ENCODE measurements at regions not wholly inside any gene's neighbourhood (a gene's known extent, or its start where the extent isn't known, plus 50 kb on each side); places are given as distances from the start of the nearest gene placed in this dataset.

DNA sequence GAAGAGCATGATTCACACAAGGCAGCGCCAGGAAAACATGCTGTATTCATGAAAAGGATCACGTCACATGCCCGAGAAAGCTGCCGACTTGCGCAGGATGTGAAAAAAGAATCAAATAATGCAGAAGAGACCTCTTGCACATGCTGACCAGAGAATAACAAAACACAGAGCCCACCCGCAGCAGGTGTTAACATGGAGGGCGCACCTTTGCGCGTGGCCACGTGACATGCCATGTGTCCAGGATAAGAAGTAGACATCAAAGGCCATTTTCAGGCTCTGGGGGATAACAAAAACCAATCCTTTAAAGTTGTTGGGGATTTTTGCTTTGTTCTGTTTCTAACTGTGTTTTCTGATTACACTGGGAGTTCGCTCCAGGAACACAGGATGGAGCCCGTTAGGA is 1332.8 kb downstream of the ZPLD1 start:
- TF ChIP-seq POLR2A (IDR thresholded peaks at IDR 0.05; ENCODE audit: low read length): no peak
- no peak for TF ChIP-seq GATA1 (IDR thresholded peaks at IDR 0.05; ENCODE audit: low read depth, low read length)
- DNase-seq: no peak

DNA sequence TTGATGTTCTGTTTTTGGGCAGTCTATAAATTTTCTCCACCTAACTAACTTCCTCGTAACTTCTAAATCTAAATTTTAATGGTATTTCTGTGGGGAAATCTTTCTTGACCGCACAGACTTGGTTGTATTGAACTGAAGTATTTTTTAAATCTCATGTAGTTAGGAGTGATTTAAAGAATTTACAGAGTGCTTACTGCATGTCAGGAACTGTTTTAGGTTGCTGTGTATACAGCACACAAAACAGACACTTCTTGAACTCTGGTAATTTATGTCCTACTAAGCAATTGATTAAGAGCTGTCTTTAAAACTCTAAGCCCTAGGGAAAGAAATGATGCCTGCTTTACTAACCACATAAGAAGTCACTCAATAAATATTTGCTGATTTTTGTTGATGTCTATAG is 1350.2 kb downstream of the ZPLD1 start:
- TF ChIP-seq POLR2A (IDR thresholded peaks at IDR 0.05; ENCODE audit: low read length): no peak
- TF ChIP-seq GATA1 (IDR thresholded peaks at IDR 0.05; ENCODE audit: low read depth, low read length): no peak
- no peak for DNase-seq

DNA sequence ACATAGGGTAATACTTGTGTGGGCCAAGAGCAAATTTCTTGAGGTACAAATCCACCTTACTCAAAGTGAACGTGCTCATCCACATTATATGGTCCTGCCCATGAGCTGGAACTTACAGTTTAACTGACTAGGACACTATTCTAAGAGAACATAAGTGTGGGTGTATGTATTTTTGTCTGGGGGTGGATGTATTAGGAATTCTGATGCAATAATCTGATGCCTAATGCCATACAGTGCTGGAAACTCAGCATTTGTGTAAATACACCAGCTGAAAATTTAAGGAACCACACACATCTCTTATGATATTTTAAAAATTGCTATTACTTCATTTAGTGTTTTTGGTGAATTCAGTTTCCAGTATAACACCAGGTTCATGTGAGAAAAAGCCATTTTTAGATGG is 1350.7 kb downstream of the ZPLD1 start:
- no peak for DNase-seq
- TF ChIP-seq POLR2A (IDR thresholded peaks at IDR 0.05; ENCODE audit: low read length) (no peak), GATA1 (IDR thresholded peaks at IDR 0.05; ENCODE audit: low read depth, low read length) (no peak)

DNA sequence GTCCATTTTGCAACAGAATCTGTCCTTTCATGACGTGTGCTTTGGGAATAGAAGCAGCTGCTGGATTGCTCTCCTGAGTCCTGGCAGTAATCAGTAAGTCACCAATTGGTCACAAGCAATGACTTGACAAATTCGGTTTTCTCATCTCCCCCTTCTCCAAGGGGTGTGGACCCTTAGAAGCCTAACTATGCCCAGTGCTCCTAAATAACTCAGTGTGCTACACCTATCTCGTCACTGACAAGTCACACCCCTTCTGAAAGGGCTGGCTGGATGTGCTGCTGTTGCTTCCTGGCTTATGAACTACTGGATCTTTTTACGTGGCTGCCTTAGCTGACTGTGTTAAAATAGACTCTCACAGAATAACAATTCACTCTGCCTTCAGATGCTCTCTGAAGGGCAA is 1351.5 kb downstream of the ZPLD1 start:
- no peak for TF ChIP-seq GATA1 (IDR thresholded peaks at IDR 0.05; ENCODE audit: low read depth, low read length)
- TF ChIP-seq POLR2A (IDR thresholded peaks at IDR 0.05; ENCODE audit: low read length): no peak
- no peak for DNase-seq

DNA sequence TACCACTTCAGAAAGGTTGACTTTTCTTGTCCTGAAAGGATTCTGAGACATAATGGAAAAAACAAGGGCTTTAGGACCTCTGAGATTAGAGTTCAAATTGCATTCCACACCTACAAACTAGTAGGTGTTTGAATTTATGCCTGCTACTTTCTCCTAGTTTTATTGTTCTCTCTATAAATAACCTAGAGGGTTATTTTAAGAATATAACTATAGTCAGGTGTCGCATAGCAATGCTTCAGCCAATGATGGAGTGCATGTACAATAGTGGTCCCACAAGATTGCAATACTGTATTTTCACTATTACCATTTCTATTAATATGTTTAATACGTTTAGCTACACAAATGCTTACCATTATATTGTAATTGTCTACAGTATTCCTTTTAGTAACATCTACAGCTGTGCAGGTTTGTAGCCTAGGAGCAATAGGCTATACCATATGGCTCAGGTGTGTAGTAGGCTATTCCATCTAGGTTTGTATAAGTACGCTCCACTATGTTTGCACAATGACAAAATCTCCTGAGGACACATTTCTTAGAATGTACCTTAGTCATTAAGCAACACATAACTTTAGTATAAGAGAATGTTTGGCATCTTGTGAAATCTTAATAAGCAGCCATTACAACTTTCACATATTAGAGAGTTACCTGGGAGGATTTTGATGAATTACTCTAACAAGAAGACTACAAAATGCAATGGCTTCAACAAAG is 1352.5 kb downstream of the ZPLD1 start:
- TF ChIP-seq GATA1 (IDR thresholded peaks at IDR 0.05; ENCODE audit: low read depth, low read length) (no peak), POLR2A (IDR thresholded peaks at IDR 0.05; ENCODE audit: low read length) (no peak)
- no peak for DNase-seq

DNA sequence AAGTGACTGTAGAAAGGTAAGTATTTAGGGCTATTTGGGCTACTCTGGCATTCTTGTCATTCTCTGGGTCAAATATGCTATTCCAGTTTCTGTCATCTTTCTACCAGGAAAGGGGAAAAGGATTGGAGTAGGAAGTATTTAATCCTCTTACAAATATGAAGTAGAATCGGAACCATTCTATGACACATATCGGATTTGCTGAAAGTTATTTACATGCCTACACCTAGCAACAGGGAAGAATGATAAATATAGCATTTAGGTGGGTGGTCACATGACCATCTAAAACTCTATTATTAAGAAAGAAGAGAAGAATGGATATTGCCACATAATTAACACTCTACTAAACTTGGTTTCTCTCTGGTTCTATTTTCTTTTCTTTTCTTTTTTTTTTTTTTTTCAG is 1353.1 kb downstream of the ZPLD1 start:
- TF ChIP-seq GATA1 (IDR thresholded peaks at IDR 0.05; ENCODE audit: low read depth, low read length) (no peak), POLR2A (IDR thresholded peaks at IDR 0.05; ENCODE audit: low read length) (no peak)

DNA sequence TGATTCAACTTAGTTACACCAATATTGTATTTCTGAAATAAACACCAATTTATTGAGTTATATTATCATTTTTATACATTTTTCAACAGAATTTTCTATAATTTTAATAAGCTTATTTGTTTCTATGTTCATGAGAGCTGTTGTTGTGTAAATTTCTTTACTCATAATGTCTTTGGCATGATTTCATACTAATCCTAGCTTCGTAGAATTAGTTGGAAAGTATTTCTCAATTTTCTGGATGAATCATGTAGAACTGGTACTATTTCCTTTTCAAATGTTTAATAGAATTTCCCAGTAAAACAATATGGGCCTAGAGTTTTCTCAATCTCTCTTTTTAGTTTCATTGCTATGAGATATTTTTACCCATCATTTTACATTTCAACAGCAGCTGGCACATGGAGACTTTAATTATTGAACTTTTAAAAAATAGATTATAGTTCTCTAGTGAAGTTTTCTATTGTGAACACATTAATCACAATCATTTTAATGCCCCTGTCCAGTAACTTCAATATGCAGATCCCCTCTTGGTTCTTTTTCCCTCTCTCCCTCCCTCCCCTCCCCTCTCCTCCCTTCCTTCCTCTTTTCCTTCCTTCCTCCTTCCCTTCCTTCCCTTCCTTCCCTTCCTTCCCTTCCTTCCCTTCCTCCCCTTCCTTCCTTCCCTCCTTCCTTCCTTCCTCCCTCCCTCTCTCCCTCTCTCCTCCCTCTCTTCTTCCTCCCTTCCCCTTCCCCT is 1357.1 kb downstream of the ZPLD1 start:
- no peak for DNase-seq
- TF ChIP-seq POLR2A (IDR thresholded peaks at IDR 0.05; ENCODE audit: low read length) (no peak), GATA1 (IDR thresholded peaks at IDR 0.05; ENCODE audit: low read depth, low read length) (no peak)

More for the DNA sequence above, 1353.1 kb downstream of the ZPLD1 start:
- DNase-seq: no peak

DNA sequence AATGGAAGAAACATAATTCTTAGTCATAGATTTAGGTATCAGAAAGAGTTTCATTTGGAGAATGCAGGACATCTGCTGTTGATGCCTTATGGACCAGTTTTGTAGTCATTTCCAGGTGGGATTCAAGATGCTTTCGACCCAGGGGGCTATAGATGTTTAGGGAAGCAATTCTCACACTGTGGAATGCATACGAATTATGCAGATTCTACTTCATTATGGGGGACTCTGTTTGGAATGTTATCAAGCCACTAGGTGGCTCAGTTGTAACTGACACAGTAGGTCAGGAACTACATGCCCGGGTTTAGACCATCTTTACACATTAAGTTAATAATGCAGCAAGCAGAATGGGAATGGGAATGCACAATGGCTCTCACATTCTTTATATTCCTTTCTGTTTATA is 1359.8 kb downstream of the ZPLD1 start:
- DNase-seq: no peak
- no peak for TF ChIP-seq GATA1 (IDR thresholded peaks at IDR 0.05; ENCODE audit: low read depth, low read length)
- TF ChIP-seq POLR2A (IDR thresholded peaks at IDR 0.05; ENCODE audit: low read length): no peak

DNA sequence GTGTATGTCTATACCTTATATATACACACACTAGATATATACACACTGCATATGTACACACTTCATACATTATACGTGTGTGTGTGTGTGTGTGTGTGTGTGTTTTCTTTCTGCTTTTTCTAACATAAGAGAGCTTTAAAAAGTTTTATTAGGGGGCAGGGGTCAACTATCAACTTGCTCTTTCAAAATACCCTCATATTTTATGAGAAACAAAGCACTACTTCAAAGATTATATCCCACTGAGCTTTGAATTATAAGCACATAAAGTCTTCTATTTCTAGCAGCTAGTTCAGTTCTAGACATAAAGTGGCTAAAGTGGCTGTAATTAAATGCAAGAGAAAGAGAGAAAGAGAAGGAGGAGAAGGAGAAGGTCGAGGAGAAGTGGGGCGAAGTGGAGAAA is 1361.3 kb downstream of the ZPLD1 start:
- TF ChIP-seq POLR2A (IDR thresholded peaks at IDR 0.05; ENCODE audit: low read length) (no peak), GATA1 (IDR thresholded peaks at IDR 0.05; ENCODE audit: low read depth, low read length) (no peak)
- DNase-seq: no peak

DNA sequence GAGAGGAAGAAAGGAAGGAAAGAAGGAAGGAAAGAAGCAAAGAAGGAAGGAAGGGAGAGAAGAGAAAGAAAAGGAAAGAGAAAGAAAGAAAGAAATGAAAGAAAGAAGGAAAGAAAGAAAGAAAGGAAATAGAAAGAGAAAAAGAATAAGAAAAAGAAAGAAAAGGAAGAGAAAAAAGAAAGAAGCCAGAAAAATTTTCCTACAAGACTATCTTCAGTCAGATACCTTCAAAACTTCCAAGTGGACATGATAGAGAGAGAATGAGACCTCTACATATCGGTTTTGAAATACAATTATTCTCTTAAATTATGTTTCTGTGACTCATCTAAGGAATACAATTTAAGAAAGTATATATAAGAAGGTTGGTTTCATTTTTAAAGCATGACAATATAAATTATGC is 1369.0 kb downstream of the ZPLD1 start:
- no peak for DNase-seq
- TF ChIP-seq POLR2A (IDR thresholded peaks at IDR 0.05; ENCODE audit: low read length): no peak
- TF ChIP-seq GATA1 (IDR thresholded peaks at IDR 0.05; ENCODE audit: low read depth, low read length): no peak

DNA sequence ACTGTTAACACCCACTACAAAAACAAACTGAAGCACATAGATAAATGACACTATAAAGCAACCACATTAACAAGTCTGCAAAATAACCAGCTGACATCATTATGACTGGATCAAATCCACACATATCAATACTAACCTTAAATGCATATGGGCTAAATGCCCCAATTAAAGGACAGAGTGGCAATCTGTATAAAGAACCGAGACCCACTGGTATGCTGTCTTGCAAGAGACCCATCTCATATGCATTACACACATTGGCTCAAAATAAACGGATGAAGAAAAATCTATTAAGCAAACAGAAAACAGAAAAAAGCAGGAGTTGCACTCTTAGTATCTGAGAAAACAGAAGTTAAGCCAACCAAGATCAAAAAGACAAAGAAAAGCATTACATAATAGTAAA is 1375.4 kb downstream of the ZPLD1 start:
- TF ChIP-seq GATA1 (IDR thresholded peaks at IDR 0.05; ENCODE audit: low read depth, low read length) (no peak), POLR2A (IDR thresholded peaks at IDR 0.05; ENCODE audit: low read length) (no peak)
- DNase-seq: no peak

DNA sequence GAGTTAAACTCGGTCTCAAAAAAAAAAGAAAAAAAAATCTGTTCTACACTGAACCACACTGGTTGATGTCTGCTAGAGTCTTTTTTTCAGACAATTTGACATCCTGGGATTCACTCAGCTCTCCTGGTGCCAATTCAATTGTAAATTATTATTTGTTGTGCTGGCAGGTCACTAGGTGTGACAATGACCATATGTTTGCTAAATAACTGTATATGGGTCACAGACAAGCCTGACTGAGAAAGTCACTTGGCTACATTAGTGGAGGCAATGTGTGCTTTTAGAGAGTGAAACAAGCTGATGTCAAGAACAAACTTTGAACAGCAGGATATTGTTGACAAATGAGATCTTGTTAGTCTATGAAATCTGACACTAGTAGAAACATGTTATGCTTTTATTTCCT is 1379.1 kb downstream of the ZPLD1 start:
- DNase-seq: no peak
- TF ChIP-seq GATA1 (IDR thresholded peaks at IDR 0.05; ENCODE audit: low read depth, low read length) (no peak), POLR2A (IDR thresholded peaks at IDR 0.05; ENCODE audit: low read length) (no peak)

DNA sequence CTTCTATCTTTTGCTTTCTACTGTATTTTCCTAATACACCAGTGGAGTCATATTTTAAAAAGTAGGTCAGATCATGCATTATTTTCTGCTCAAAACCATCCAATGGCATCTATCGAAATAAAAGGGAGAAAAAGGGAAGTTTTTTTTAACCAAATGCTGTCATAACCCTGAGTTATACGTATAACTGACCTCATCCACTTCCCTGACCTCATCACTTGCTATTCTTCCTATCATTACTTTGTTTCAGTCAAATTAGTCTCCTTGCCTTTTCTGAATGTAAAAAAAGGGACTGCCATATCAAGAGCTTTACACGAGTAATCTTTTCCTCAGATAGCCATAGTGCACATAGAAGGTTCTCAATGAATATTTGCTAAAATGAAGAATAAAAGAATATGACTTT is 1383.6 kb downstream of the ZPLD1 start:
- DNase-seq: no peak
- no peak for TF ChIP-seq GATA1 (IDR thresholded peaks at IDR 0.05; ENCODE audit: low read depth, low read length)
- no peak for TF ChIP-seq POLR2A (IDR thresholded peaks at IDR 0.05; ENCODE audit: low read length)

DNA sequence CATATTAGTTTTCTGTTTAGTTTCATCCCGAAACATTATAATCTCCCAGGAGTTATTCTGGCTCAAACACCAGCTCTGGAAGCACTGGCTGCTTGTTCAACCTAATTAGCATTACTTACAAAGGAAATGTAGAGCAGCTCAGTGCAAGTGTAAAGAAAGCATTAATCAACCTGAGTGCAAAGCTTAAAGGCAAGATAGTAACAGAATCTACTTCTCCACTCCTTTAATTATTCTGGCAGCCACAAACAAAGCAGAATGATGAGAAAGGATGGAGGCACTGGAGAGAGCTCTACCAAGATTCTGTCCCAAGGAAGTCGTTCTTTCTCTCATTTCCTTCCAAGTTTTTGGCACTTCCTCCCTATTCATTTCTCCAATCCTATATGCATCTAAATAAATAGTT is 1384.0 kb downstream of the ZPLD1 start:
- TF ChIP-seq GATA1 (IDR thresholded peaks at IDR 0.05; ENCODE audit: low read depth, low read length): no peak
- TF ChIP-seq POLR2A (IDR thresholded peaks at IDR 0.05; ENCODE audit: low read length): no peak
- no peak for DNase-seq

DNA sequence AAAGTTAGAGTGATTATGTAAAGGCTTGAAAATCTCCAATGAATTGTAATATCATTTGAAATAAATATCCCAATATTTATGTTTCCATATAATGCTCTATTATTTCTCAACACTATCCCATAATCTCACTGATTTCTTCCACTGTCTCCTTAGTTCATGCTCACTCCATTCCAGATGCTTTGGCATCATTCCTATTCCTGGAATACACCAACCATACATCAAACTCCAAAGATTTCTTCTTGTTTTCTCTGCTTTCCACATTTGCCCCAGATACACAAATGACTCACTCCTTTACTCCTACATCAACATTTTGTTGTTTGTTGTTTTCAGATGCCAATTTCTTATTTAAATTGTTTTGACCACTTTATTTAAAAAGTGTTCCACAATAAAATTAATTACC is 1390.8 kb downstream of the ZPLD1 start:
- no peak for TF ChIP-seq GATA1 (IDR thresholded peaks at IDR 0.05; ENCODE audit: low read depth, low read length)
- no peak for TF ChIP-seq POLR2A (IDR thresholded peaks at IDR 0.05; ENCODE audit: low read length)
- no peak for DNase-seq
